Gastroesophageal sphincter (tissue), 3 donors: ENCODE measurements at regions not wholly inside any gene's neighbourhood (a gene's known extent, or its start where the extent isn't known, plus 50 kb on each side); places are given as distances from the start of the nearest gene placed in this dataset.

Experiments
- CTCF ChIP-seq, 4 experiments: fragments of 200-600 bp in 2 of 4; fragments of 450-650 bp in 2 of 4; sonication (generic) in 1 of 4; IDR thresholded peaks; one replicate each; pipeline ENCODE4 v1.5.1; 2017 to 2019; ENCODE audit warnings: antibody characterized with exemption in 4 of 4, mild to moderate bottlenecking in 2 of 4, moderate library complexity in 2 of 4
- POLR2A ChIP-seq, 2 donors: fragments of 450-650 bp; IDR thresholded peaks; one replicate each; pipeline ENCODE4 v1.6.1; 2017; ENCODE audit warnings: antibody characterized with exemption in 2 of 2, mild to moderate bottlenecking in 2 of 2, moderate library complexity in 1 of 2
- POLR2AphosphoS5 ChIP-seq: sonication (generic); formaldehyde crosslinking; IDR thresholded peaks from one replicate; pipeline ENCODE4 v1.6.1; 2017; ENCODE audit warnings: antibody characterized with exemption

- no peak for TF ChIP-seq CTCF (IDR thresholded peaks at IDR 0.05)
- TF ChIP-seq POLR2A (IDR thresholded peaks at IDR 0.05): no peak
- no peak for TF ChIP-seq POLR2AphosphoS5
Measured at GRCh38 chr15:25939122-25939521, 76.0 kb upstream of the ATP10A start.
